ENCODE measurements at regions not wholly inside any gene's neighbourhood (a gene's known extent, or its start where the extent isn't known, plus 50 kb on each side); places are given as distances from the start of the nearest gene placed in this dataset.

DNA sequence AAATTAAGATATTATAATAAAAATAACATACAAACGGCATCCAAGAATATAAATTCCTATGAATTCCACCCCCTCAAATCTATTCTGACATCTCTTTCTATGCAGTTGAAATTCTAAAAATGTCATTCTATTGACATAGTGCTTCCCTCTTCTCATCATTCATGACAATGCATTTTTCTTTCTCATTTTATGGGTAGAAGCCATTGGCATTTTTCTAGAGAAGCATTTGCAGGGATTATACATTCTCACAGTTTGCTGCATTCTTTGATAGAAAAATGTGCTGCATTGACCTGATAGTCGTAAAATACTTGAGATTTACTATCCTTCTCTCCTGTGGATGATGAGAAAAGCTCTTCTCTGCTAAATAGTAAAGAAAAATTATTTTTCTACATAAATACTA lies 760.9 kb upstream of the ACO1 start:
- no peaks in the 10 kb centered on the region for H3K4me1 ChIP-seq (ENCODE audit: control insufficient read depth, low read length)
- H3F3A ChIP-seq (ENCODE audit: control insufficient read depth, insufficient read depth): no peaks in the 10 kb centered on the region
- no peak overlapping the region for H3K4me3 ChIP-seq (ENCODE audit: low read length)
- no peak overlapping the region for H3K4me2 ChIP-seq (ENCODE audit: low read length)
- H3K9me3 ChIP-seq (ENCODE audit: control insufficient read depth, insufficient read depth, low read length): no peaks in the 10 kb centered on the region; the same call in 1 of the 2 replicates
- H4K20me1 ChIP-seq (ENCODE audit: control insufficient read depth, insufficient read depth, low read depth, low read length): no peaks in the 10 kb centered on the region
- H3K79me2 ChIP-seq (ENCODE audit: control insufficient read depth, low read length): no peaks in the 10 kb centered on the region
- no peak for TF ChIP-seq EZH2phosphoT487 (IDR thresholded peaks at IDR 0.05; ENCODE audit: borderline replicate concordance, low read length)
- TF ChIP-seq, protein P1, sequence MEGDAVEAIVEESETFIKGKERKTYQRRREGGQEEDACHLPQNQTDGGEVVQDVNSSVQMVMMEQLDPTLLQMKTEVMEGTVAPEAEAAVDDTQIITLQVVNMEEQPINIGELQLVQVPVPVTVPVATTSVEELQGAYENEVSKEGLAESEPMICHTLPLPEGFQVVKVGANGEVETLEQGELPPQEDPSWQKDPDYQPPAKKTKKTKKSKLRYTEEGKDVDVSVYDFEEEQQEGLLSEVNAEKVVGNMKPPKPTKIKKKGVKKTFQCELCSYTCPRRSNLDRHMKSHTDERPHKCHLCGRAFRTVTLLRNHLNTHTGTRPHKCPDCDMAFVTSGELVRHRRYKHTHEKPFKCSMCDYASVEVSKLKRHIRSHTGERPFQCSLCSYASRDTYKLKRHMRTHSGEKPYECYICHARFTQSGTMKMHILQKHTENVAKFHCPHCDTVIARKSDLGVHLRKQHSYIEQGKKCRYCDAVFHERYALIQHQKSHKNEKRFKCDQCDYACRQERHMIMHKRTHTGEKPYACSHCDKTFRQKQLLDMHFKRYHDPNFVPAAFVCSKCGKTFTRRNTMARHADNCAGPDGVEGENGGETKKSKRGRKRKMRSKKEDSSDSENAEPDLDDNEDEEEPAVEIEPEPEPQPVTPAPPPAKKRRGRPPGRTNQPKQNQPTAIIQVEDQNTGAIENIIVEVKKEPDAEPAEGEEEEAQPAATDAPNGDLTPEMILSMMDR (IDR thresholded peaks at IDR 0.05; ENCODE audit: low read depth, low read length, poor library complexity, severe bottlenecking): no peak
- H3K36me3 ChIP-seq (ENCODE audit: control insufficient read depth, low read length): no peaks in the 10 kb centered on the region
- no peaks in the 10 kb centered on the region for H3K9me2 ChIP-seq (replicated peaks; ENCODE audit: control insufficient read depth, low read length)
- no peak overlapping the region for H3K27ac ChIP-seq (ENCODE audit: low read depth, low read length)
- no peaks in the 10 kb centered on the region for H3K27me3 ChIP-seq (ENCODE audit: control insufficient read depth, low read length)

DNA sequence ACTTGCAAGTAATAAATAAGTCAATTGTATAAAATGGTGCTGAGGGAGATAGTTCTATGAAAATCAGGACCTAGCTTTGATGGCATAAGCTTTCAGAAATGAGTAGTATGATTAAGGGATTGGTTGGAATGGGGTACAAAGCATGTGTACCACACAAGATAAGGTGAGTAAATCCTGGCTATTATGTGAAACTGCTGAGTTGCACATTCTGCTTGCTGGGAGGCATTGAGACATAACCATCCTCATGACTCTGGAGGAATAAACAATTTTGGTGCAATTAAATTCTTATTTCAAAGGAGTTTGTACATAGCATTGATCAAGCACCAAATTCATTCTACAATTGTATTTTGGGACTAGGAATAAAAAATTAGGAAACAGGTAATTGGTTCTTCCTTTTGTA lies 755.2 kb upstream of the ACO1 start:
- no peaks in the 10 kb centered on the region for H3K36me3 ChIP-seq (ENCODE audit: control insufficient read depth, low read length)
- TF ChIP-seq, protein P1 (IDR thresholded peaks at IDR 0.05; ENCODE audit: low read depth, low read length, poor library complexity, severe bottlenecking): no peak
- no peak for TF ChIP-seq EZH2phosphoT487 (IDR thresholded peaks at IDR 0.05; ENCODE audit: borderline replicate concordance, low read length)
- H3K4me2 ChIP-seq (ENCODE audit: low read length): no peak overlapping the region
- H3K79me2 ChIP-seq (ENCODE audit: control insufficient read depth, low read length): no peaks in the 10 kb centered on the region
- no peak overlapping the region for H3K27ac ChIP-seq (ENCODE audit: low read depth, low read length)
- no peaks in the 10 kb centered on the region for H3K9me2 ChIP-seq (replicated peaks; ENCODE audit: control insufficient read depth, low read length)
- no peaks in the 10 kb centered on the region for H4K20me1 ChIP-seq (ENCODE audit: control insufficient read depth, insufficient read depth, low read depth, low read length)
- H3F3A ChIP-seq (ENCODE audit: control insufficient read depth, insufficient read depth): no peaks in the 10 kb centered on the region
- H3K4me1 ChIP-seq (ENCODE audit: control insufficient read depth, low read length): no peaks in the 10 kb centered on the region
- H3K27me3 ChIP-seq (ENCODE audit: control insufficient read depth, low read length): no peaks in the 10 kb centered on the region
- no peaks in the 10 kb centered on the region for H3K9me3 ChIP-seq (ENCODE audit: control insufficient read depth, insufficient read depth, low read length)
- no peak overlapping the region for H3K4me3 ChIP-seq (ENCODE audit: low read length)

DNA sequence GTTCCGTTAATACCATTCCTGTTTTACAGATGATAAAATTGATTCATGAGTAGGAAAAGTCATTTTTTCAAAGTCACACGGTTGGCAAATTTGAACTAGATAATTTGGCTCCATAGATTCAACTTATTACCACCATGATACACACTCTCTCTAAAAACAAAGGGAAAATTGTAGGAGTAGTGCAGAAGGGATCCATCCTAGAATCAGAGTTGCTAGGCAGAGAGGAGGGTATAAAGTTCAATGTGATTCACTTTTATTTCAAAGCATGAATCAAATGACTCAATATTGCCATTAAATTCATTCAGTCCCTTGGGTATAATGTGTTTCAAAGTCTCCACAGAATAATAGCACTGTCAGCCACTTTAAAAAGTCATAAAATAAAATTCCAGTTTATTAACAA lies 747.2 kb upstream of the ACO1 start:
- no peaks in the 10 kb centered on the region for H4K20me1 ChIP-seq (ENCODE audit: control insufficient read depth, insufficient read depth, low read depth, low read length)
- no peaks in the 10 kb centered on the region for H3K27me3 ChIP-seq (ENCODE audit: control insufficient read depth, low read length)
- no peaks in the 10 kb centered on the region for H3K36me3 ChIP-seq (ENCODE audit: control insufficient read depth, low read length)
- H3K4me2 ChIP-seq (ENCODE audit: low read length): no peak overlapping the region
- no peaks in the 10 kb centered on the region for H3K9me2 ChIP-seq (replicated peaks; ENCODE audit: control insufficient read depth, low read length)
- no peak overlapping the region for H3K27ac ChIP-seq (ENCODE audit: low read depth, low read length)
- H3K4me1 ChIP-seq (ENCODE audit: control insufficient read depth, low read length): no peaks in the 10 kb centered on the region
- no peaks in the 10 kb centered on the region for H3K9me3 ChIP-seq (ENCODE audit: control insufficient read depth, insufficient read depth, low read length)
- TF ChIP-seq, protein P1 (IDR thresholded peaks at IDR 0.05; ENCODE audit: low read depth, low read length, poor library complexity, severe bottlenecking): no peak
- TF ChIP-seq EZH2phosphoT487 (IDR thresholded peaks at IDR 0.05; ENCODE audit: borderline replicate concordance, low read length): no peak
- H3K4me3 ChIP-seq (ENCODE audit: low read length): no peak overlapping the region
- no peaks in the 10 kb centered on the region for H3K79me2 ChIP-seq (ENCODE audit: control insufficient read depth, low read length)
- H3F3A ChIP-seq (ENCODE audit: control insufficient read depth, insufficient read depth): no peaks in the 10 kb centered on the region

DNA sequence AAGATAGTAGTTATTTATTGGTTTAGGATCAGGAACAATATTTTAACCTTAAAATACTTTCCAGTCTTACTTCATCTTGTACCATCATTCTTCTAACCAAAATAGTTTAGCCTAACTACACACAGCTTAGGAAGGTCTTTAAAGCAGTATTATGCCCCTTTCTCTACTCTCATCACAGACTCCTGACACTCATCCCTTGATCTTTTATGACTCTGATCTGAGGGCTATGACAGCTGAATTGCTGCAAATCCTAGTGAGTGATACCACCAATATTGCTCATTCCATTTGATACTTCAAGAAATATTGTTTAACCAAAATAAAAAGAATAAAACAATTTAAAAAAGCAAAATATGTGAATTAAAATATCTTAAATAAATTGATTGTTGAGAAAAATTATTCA lies 746.6 kb upstream of the ACO1 start:
- H3K27me3 ChIP-seq (ENCODE audit: control insufficient read depth, low read length): no peaks in the 10 kb centered on the region

More for the DNA sequence above, 746.6 kb upstream of the ACO1 start:
- Histone ChIP-seq H3K4me3 (ENCODE audit: low read length) (no peak overlapping the region), H3K9me2 (replicated peaks; ENCODE audit: control insufficient read depth, low read length) (no peaks in the 10 kb centered on the region), H3K27ac (ENCODE audit: low read depth, low read length) (no peak overlapping the region), H3K4me2 (ENCODE audit: low read length) (no peak overlapping the region), H3K79me2 (ENCODE audit: control insufficient read depth, low read length) (no peaks in the 10 kb centered on the region), H3K4me1 (ENCODE audit: control insufficient read depth, low read length) (no peaks in the 10 kb centered on the region), H4K20me1 (ENCODE audit: control insufficient read depth, insufficient read depth, low read depth, low read length) (no peaks in the 10 kb centered on the region), H3F3A (ENCODE audit: control insufficient read depth, insufficient read depth) (no peaks in the 10 kb centered on the region), H3K36me3 (ENCODE audit: control insufficient read depth, low read length) (no peaks in the 10 kb centered on the region), H3K9me3 (ENCODE audit: control insufficient read depth, insufficient read depth, low read length) (no peaks in the 10 kb centered on the region)
- no peak for TF ChIP-seq EZH2phosphoT487 (IDR thresholded peaks at IDR 0.05; ENCODE audit: borderline replicate concordance, low read length)
- TF ChIP-seq, protein P1 (IDR thresholded peaks at IDR 0.05; ENCODE audit: low read depth, low read length, poor library complexity, severe bottlenecking): no peak

Measured in DOHH2 (cell line).